Lower leg skin (tissue), 3 donors: ENCODE measurements at regions not wholly inside any gene's neighbourhood (a gene's known extent, or its start where the extent isn't known, plus 50 kb on each side); places are given as distances from the start of the nearest gene placed in this dataset.

Experiments
- POLR2A ChIP-seq, 2 donors: fragments of 450-650 bp; IDR thresholded peaks; one replicate each; pipeline ENCODE4 v1.6.1; 2016 to 2017; ENCODE audit warnings: antibody characterized with exemption in 2 of 2, mild to moderate bottlenecking in 1 of 2, moderate library complexity in 1 of 2
- TF ChIP-seq, protein P1 (sequence below), 3 donors: fragments of 450-650 bp; IDR thresholded peaks; one replicate each; pipeline ENCODE4 v1.5.1; 2016; ENCODE audit warnings: antibody characterized with exemption in 3 of 3, mild to moderate bottlenecking in 3 of 3, moderate library complexity in 2 of 3

DNA sequence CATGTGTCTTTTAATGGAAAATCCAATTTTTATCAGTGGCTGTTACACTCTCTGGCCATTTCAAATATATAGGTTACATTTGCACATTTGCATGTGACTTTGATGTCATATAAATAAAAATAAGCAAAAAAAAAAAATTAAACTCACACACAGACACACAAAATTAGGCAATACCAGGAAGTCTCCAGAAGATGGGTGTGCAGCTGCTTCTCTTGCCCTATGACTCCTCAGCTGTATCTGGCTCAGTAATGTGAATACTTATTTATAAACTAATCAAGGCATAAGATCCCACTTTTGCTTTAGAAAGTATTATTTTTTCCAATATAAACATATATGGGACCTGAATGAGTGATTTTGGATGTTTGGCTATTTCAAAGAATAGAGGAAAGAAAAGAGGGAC lies 461.1 kb downstream of the LRIG3 start:
- TF ChIP-seq, protein P1, sequence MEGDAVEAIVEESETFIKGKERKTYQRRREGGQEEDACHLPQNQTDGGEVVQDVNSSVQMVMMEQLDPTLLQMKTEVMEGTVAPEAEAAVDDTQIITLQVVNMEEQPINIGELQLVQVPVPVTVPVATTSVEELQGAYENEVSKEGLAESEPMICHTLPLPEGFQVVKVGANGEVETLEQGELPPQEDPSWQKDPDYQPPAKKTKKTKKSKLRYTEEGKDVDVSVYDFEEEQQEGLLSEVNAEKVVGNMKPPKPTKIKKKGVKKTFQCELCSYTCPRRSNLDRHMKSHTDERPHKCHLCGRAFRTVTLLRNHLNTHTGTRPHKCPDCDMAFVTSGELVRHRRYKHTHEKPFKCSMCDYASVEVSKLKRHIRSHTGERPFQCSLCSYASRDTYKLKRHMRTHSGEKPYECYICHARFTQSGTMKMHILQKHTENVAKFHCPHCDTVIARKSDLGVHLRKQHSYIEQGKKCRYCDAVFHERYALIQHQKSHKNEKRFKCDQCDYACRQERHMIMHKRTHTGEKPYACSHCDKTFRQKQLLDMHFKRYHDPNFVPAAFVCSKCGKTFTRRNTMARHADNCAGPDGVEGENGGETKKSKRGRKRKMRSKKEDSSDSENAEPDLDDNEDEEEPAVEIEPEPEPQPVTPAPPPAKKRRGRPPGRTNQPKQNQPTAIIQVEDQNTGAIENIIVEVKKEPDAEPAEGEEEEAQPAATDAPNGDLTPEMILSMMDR (IDR thresholded peaks at IDR 0.05), result no peak
- TF ChIP-seq POLR2A (IDR thresholded peaks at IDR 0.05), result no peak
